GM10266 (cell line): ENCODE measurements at regions not wholly inside any gene's neighbourhood (a gene's known extent, or its start where the extent isn't known, plus 50 kb on each side); places are given as distances from the start of the nearest gene placed in this dataset.

Experiments
- DNase-seq: peaks from one replicate; pipeline ENCODE4 v3.0.0; 2012; ENCODE audit errors: extremely low spot score
- CTCF ChIP-seq: IDR thresholded peaks from 2 replicates; pipeline ENCODE4 v1.5.1; 2012; ENCODE audit warnings: mild to moderate bottlenecking, low read depth; ENCODE audit not compliant: control insufficient read depth, insufficient read depth; ENCODE audit errors: missing control alignments

GRCh38 chr14:25501749-25502148, 451.8 kb upstream of the STXBP6 start:
- no peak for TF ChIP-seq CTCF
- no peak for DNase-seq

GRCh38 chr14:25488961-25489360, 439.0 kb upstream of the STXBP6 start:
- no peak for TF ChIP-seq CTCF
- no peak for DNase-seq

- TF ChIP-seq CTCF, result no peak
These were observed 435.4 kb upstream of the STXBP6 start for GRCh38 chr14:25485381-25485780.

GRCh38 chr14:25484906-25485305, 435.0 kb upstream of the STXBP6 start:
- no peak for DNase-seq
- no peak for TF ChIP-seq CTCF

More at GRCh38 chr14:25485381-25485780, 435.4 kb upstream of the STXBP6 start:
- DNase-seq, result no peak

GRCh38 chr14:25484235-25484634, 434.3 kb upstream of the STXBP6 start:
- TF ChIP-seq CTCF, result no peak
- DNase-seq, result no peak

- TF ChIP-seq CTCF, result no peak
- no peak for DNase-seq
These were observed 427.6 kb upstream of the STXBP6 start for GRCh38 chr14:25477316-25478098.

GRCh38 chr14:25472700-25473099, 422.8 kb upstream of the STXBP6 start:
- no peak for DNase-seq
- TF ChIP-seq CTCF, result no peak
